Loucy (cell line): ENCODE measurements at regions not wholly inside any gene's neighbourhood (a gene's known extent, or its start where the extent isn't known, plus 50 kb on each side); places are given as distances from the start of the nearest gene placed in this dataset.

Source experiments
- H2AFZ ChIP-seq: fragments of 200-600 bp; sonication (generic); 2 replicates; pipeline ENCODE4 v1.6.0; 2016; ENCODE audit warnings: antibody characterized with exemption, mild to moderate bottlenecking, low read length, moderate library complexity
- H3F3A ChIP-seq: fragments of 200-600 bp; 2 replicates; pipeline ENCODE4 v1.6.0; 2016; ENCODE audit warnings: antibody characterized with exemption, low read depth, mild to moderate bottlenecking
- H3K27me3 ChIP-seq: fragments of 200-600 bp; sonication (generic); 2 replicates; pipeline ENCODE4 v1.6.1; 2014; ENCODE audit warnings: low read length, mild to moderate bottlenecking; ENCODE audit not compliant: insufficient read depth, poor library complexity, severe bottlenecking
- H3K36me3 ChIP-seq: fragments of 200-600 bp; sonication (generic); 2 replicates; pipeline ENCODE4 v1.6.1; 2016; ENCODE audit warnings: low read length; ENCODE audit not compliant: insufficient read depth
- H3K4me1 ChIP-seq: fragments of 200-600 bp; sonication (generic); 2 replicates; pipeline ENCODE4 v1.5.1; 2014; ENCODE audit warnings: low read length, mild to moderate bottlenecking; ENCODE audit not compliant: insufficient read depth, poor library complexity, severe bottlenecking
- H3K4me2 ChIP-seq: fragments of 200-600 bp; sonication (generic); 2 replicates; pipeline ENCODE4 v1.6.0; 2014; ENCODE audit warnings: antibody characterized with exemption, low read length, low read depth, mild to moderate bottlenecking; ENCODE audit not compliant: poor library complexity, severe bottlenecking
- H3K4me3 ChIP-seq: fragments of 200-600 bp; sonication (generic); 2 replicates; pipeline ENCODE4 v1.5.1; 2014; ENCODE audit warnings: low read length, mild to moderate bottlenecking, mixed read lengths; ENCODE audit not compliant: poor library complexity, severe bottlenecking
- H3K79me2 ChIP-seq: fragments of 200-600 bp; sonication (generic); 2 replicates; pipeline ENCODE4 v1.6.1; 2014; ENCODE audit warnings: low read length; ENCODE audit not compliant: insufficient read depth
- H3K9ac ChIP-seq: fragments of 200-600 bp; sonication (generic); 2 replicates; pipeline ENCODE4 v1.6.0; 2014; ENCODE audit warnings: mild to moderate bottlenecking, low read depth, low read length, moderate library complexity; ENCODE audit not compliant: poor library complexity, severe bottlenecking
- H3K9me2 ChIP-seq: fragments of 200-600 bp; sonication (generic); replicated peaks from 2 replicates; pipeline ENCODE4 v1.6.1; 2016; ENCODE audit warnings: low read depth, low read length, mixed read lengths
- H3K9me3 ChIP-seq: fragments of 200-600 bp; sonication (generic); 2 replicates; pipeline ENCODE4 v1.6.1; 2014; ENCODE audit warnings: mild to moderate bottlenecking, antibody characterized with exemption, low read length, low read depth; ENCODE audit not compliant: insufficient read depth
- H4K20me1 ChIP-seq: fragments of 200-600 bp; sonication (generic); 2 replicates; pipeline ENCODE4 v1.6.0; 2014; ENCODE audit warnings: antibody characterized with exemption, low read length, mild to moderate bottlenecking; ENCODE audit not compliant: insufficient read depth, poor library complexity, severe bottlenecking
- CTCF ChIP-seq: fragments of 200-600 bp; sonication (generic); conservative IDR thresholded peaks from 2 replicates; pipeline ENCODE4 v1.5.1; 2014; ENCODE audit warnings: mild to moderate bottlenecking, antibody characterized with exemption, low read length
- EZH2phosphoT487 ChIP-seq: fragments of 200-600 bp; IDR thresholded peaks from 2 replicates; pipeline ENCODE4 v1.6.1; 2018; ENCODE audit warnings: antibody characterized with exemption, mild to moderate bottlenecking, moderate library complexity, borderline replicate concordance

GRCh38 chr6:170025935-170026750 is 264.7 kb downstream of the DLL1 start:
- no peak overlapping the region for H3K4me2 ChIP-seq

GRCh38 chr6:170025341-170025911 is 265.5 kb downstream of the DLL1 start:
- H3K9ac ChIP-seq, result no peak overlapping the region
- no peaks in the 10 kb centered on the region for H3K4me1 ChIP-seq
- no peaks in the 10 kb centered on the region for H3K79me2 ChIP-seq
- peaks cover 13% of the 10 kb centered on the region; the same call in 1 of the 2 replicates for H3K9me3 ChIP-seq
- H3K27me3 ChIP-seq, result no peaks in the 10 kb centered on the region
- TF ChIP-seq EZH2phosphoT487 (no peak), CTCF (no peak)
- no peak overlapping the region for H2AFZ ChIP-seq
- no peaks in the 10 kb centered on the region for H3F3A ChIP-seq
- H4K20me1 ChIP-seq, result no peaks in the 10 kb centered on the region
- H3K4me2 ChIP-seq, result no peak overlapping the region
- H3K4me3 ChIP-seq, result no peak overlapping the region
- H3K36me3 ChIP-seq, result no peaks in the 10 kb centered on the region
- no peaks in the 10 kb centered on the region for H3K9me2 ChIP-seq

More at GRCh38 chr6:170025935-170026750, 264.7 kb downstream of the DLL1 start:
- H3K9me2 ChIP-seq, result no peaks in the 10 kb centered on the region
- no peaks in the 10 kb centered on the region for H3K79me2 ChIP-seq
- no peaks in the 10 kb centered on the region for H4K20me1 ChIP-seq
- no peak overlapping the region for H3K9ac ChIP-seq
- no peaks in the 10 kb centered on the region for H3F3A ChIP-seq
- no peaks in the 10 kb centered on the region for H3K27me3 ChIP-seq
- H2AFZ ChIP-seq, result no peak overlapping the region
- TF ChIP-seq CTCF, result no peak
- peaks cover 13% of the 10 kb centered on the region; the same call in 1 of the 2 replicates for H3K9me3 ChIP-seq
- no peak overlapping the region for H3K4me3 ChIP-seq
- no peaks in the 10 kb centered on the region for H3K4me1 ChIP-seq
- H3K36me3 ChIP-seq, result no peaks in the 10 kb centered on the region

- no peak overlapping the region for H3K9ac ChIP-seq
- no peak overlapping the region for H3K4me2 ChIP-seq
- no peak overlapping the region for H3K4me3 ChIP-seq
- H3K4me1 ChIP-seq, result no peaks in the 10 kb centered on the region
- H4K20me1 ChIP-seq, result no peaks in the 10 kb centered on the region
- no peaks in the 10 kb centered on the region for H3K79me2 ChIP-seq
- TF ChIP-seq CTCF, result no peak
- no peak for TF ChIP-seq EZH2phosphoT487
- peaks cover 9% of the 10 kb centered on the region; the same call in 1 of the 2 replicates for H3K9me3 ChIP-seq
- no peaks in the 10 kb centered on the region for H3K9me2 ChIP-seq
- H2AFZ ChIP-seq, result no peak overlapping the region
- H3K27me3 ChIP-seq, result no peaks in the 10 kb centered on the region
- H3K36me3 ChIP-seq, result no peaks in the 10 kb centered on the region
- H3F3A ChIP-seq, result no peaks in the 10 kb centered on the region
Measured at GRCh38 chr6:170024940-170025339, 265.9 kb downstream of the DLL1 start.
